Vagina (tissue), 2 donors: ENCODE measurements at regions not wholly inside any gene's neighbourhood (a gene's known extent, or its start where the extent isn't known, plus 50 kb on each side); places are given as distances from the start of the nearest gene placed in this dataset.
A peak's percentile ranks its signal among the peaks of the same experiment; 100 is the strongest.

Experiments
- DNase-seq, 2 donors: peaks; one replicate each; pipeline ENCODE4 v3.0.0-alpha.2; 2017; ENCODE audit errors: extremely low spot score in 2 of 2
- H3K27ac ChIP-seq: fragments of 200-600 bp; sonication (generic); one replicate; pipeline ENCODE4 v1.5.1; 2019
- H3K27me3 ChIP-seq: fragments of 200-600 bp; sonication (generic); one replicate; pipeline ENCODE4 v1.5.1; 2019
- H3K36me3 ChIP-seq, 2 donors: fragments of 200-600 bp; sonication (generic); one replicate each; pipeline ENCODE4 v1.5.1; 2017 to 2019
- H3K4me1 ChIP-seq: fragments of 200-600 bp; sonication (generic); one replicate; pipeline ENCODE4 v1.5.1; 2019
- H3K4me3 ChIP-seq, 2 donors: fragments of 200-600 bp; sonication (generic); 1 replicate in 1 of 2; 2 replicates in 1 of 2; pipeline ENCODE4 v1.5.1; 2016 to 2019
- H3K9me3 ChIP-seq: fragments of 200-600 bp; sonication (generic); one replicate; pipeline ENCODE4 v1.5.1; 2019
- POLR2A ChIP-seq, 2 donors: fragments of 450-650 bp; IDR thresholded peaks; one replicate each; pipeline ENCODE4 v1.6.1; 2017; ENCODE audit warnings: antibody characterized with exemption in 2 of 2, mild to moderate bottlenecking in 2 of 2, moderate library complexity in 2 of 2
- POLR2AphosphoS5 ChIP-seq, 2 donors: sonication (generic); formaldehyde crosslinking; IDR thresholded peaks; one replicate each; pipeline ENCODE4 v1.9.0; 2017; ENCODE audit warnings: antibody characterized with exemption in 2 of 2, mild to moderate bottlenecking in 2 of 2, low read depth in 1 of 2; ENCODE audit not compliant: insufficient read depth in 1 of 2
- intact Hi-C: fragments of 100-400 bp; cut with DNase I; formaldehyde crosslinking; loops from one replicate; pipeline ENCODE4 v1.15.1; 2023
- TF ChIP-seq, protein P1 (sequence below), 3 experiments: fragments of 450-650 bp in 2 of 3; fragments of 200-600 bp in 1 of 3; sonication (generic) in 1 of 3; IDR thresholded peaks; one replicate each; pipeline ENCODE4 v1.5.1; 2017 to 2019; ENCODE audit warnings: antibody characterized with exemption in 3 of 3, mild to moderate bottlenecking in 2 of 3, moderate library complexity in 2 of 3

DNA sequence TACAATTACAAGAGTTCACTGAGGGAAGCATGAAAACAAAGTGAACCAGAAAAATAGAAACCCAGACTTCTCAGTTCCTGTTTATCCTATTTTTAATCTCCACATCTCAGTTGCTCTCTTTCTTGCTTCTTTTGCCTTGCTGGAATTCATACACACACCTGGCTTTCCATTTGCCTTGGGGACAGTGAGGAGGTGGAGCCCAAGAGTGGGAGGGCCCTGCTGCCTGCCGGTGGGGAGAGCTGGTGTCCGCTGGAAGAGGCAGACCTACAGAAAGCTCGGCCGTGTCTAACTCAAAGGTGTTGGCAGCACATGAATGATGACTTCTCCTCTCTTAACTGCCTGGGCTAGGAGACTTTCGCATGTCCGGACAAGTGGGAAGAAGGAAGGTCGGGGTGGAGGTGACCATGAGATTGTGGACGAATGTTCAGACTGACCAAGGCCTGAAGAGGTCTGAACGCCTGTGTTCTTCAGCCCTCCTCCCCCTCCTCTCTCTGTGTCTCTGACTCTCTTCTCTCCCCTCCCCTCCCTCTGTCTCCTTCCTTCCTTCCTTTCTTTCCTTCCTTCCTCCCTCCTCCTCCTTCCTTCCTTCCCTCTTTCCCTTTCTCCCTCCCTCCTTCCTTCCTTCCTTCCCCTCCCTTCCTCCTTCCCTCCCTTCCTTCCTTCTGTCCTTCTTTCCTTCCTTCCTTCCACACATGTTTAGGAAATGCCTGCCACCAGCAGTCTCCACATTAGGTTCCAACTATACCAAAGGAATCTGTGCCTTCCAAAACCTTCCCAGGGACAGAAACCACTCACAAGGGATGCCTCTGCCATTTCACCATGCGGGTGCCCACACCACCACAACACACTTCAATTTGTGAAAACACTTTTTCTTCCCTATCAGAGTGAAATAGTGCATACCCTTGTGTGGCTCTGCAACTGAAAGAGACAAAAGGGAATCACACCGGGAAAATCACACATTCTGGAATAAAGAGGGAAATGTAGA lies 157.3 kb upstream of the RUNX1 start:
- H3K27ac ChIP-seq, result peak overlapping the region; percentile 75
- no peak for DNase-seq
- intact Hi-C loops, result no loop called here
- TF ChIP-seq POLR2AphosphoS5 (IDR thresholded peaks at IDR 0.05; ENCODE audit: insufficient read depth in 1 of 2, low read depth in 1 of 2) (no peak), POLR2A (IDR thresholded peaks at IDR 0.05) (no peak)
- TF ChIP-seq, protein P1, sequence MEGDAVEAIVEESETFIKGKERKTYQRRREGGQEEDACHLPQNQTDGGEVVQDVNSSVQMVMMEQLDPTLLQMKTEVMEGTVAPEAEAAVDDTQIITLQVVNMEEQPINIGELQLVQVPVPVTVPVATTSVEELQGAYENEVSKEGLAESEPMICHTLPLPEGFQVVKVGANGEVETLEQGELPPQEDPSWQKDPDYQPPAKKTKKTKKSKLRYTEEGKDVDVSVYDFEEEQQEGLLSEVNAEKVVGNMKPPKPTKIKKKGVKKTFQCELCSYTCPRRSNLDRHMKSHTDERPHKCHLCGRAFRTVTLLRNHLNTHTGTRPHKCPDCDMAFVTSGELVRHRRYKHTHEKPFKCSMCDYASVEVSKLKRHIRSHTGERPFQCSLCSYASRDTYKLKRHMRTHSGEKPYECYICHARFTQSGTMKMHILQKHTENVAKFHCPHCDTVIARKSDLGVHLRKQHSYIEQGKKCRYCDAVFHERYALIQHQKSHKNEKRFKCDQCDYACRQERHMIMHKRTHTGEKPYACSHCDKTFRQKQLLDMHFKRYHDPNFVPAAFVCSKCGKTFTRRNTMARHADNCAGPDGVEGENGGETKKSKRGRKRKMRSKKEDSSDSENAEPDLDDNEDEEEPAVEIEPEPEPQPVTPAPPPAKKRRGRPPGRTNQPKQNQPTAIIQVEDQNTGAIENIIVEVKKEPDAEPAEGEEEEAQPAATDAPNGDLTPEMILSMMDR (IDR thresholded peaks at IDR 0.05), result no peak
- peaks cover 34% of the 10 kb centered on the region for H3K4me1 ChIP-seq
- H3K4me3 ChIP-seq, result no peak overlapping the region
- H3K36me3 ChIP-seq, result no peaks in the 10 kb centered on the region
- H3K9me3 ChIP-seq, result no peaks in the 10 kb centered on the region
- H3K27me3 ChIP-seq, result no peaks in the 10 kb centered on the region

GRCh38 chr21:35204850-35205541 lies 155.9 kb upstream of the RUNX1 start:
- peak overlapping the region; percentile 75 for H3K27ac ChIP-seq
- H3K4me3 ChIP-seq, result no peak overlapping the region

GRCh38 chr21:35204125-35204524 lies 155.0 kb upstream of the RUNX1 start:
- peaks cover 26% of the 10 kb centered on the region for H3K4me1 ChIP-seq
- H3K9me3 ChIP-seq, result no peaks in the 10 kb centered on the region
- no peaks in the 10 kb centered on the region for H3K36me3 ChIP-seq
- intact Hi-C loops, result no loop called here
- TF ChIP-seq, protein P1 (IDR thresholded peaks at IDR 0.05), result no peak
- no peak for DNase-seq
- no peaks in the 10 kb centered on the region for H3K27me3 ChIP-seq
- peak overlapping the region; percentile 75 for H3K27ac ChIP-seq
- no peak overlapping the region for H3K4me3 ChIP-seq

More at GRCh38 chr21:35204850-35205541, 155.9 kb upstream of the RUNX1 start:
- intact Hi-C loops, result no loop called here
- Histone ChIP-seq H3K9me3 (no peaks in the 10 kb centered on the region), H3K27me3 (no peaks in the 10 kb centered on the region), H3K36me3 (no peaks in the 10 kb centered on the region), H3K4me1 (peaks cover 26% of the 10 kb centered on the region)
- TF ChIP-seq, protein P1 (IDR thresholded peaks at IDR 0.05), result no peak
- TF ChIP-seq POLR2AphosphoS5 (IDR thresholded peaks at IDR 0.05; ENCODE audit: insufficient read depth in 1 of 2, low read depth in 1 of 2), result peak; percentile 13 to 38
- TF ChIP-seq POLR2A (IDR thresholded peaks at IDR 0.05), result no peak
- DNase-seq, result no peak

DNA sequence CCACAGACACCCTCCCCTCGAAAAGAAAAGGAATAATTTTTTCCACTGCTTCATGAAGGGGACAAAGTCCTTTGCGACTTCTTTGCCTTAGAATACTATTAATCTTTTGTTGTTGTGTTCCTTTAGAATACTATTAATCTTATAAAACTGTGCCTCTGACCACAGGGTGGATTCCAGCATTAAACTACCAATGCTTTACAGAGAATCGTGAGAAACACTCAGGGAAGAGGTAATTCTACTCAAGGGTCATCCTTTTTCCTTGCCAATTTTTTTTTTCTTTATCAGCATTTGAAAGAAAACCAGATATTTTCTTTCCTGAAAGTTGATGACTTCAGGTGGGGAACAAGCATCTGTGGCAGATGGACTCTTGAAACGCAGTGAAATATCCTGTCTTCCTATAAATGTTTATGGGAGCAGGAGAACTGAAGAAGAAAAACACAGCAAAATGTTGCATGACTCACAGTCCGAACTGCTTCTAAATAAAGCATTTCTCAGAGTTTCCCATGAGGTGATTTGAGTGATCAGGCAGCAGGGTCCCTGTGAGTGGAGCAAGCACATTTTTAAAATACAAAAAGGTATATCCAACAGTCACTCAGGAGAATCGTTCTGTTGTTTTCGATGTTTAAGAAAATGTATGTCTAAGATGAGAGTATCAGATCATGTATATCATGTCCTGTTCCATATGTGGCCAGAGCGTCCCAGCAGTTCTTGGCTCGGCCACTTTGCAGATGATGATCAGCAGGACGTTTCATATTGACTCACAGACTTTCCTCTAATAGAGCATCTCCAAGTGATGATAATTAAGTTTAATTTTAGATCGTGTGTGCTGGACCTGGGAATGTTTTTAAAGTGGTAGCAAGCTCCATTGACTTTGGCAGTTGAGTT lies 154.2 kb upstream of the RUNX1 start:
- H3K27ac ChIP-seq, result peak overlapping the region; percentile 75
- H3K27me3 ChIP-seq, result no peaks in the 10 kb centered on the region
- intact Hi-C loops, result no loop called here
- DNase-seq, result no peak
- no peak overlapping the region for H3K4me3 ChIP-seq
- H3K4me1 ChIP-seq, result peaks cover 26% of the 10 kb centered on the region
- H3K36me3 ChIP-seq, result no peaks in the 10 kb centered on the region
- no peaks in the 10 kb centered on the region for H3K9me3 ChIP-seq
- TF ChIP-seq POLR2AphosphoS5 (IDR thresholded peaks at IDR 0.05; ENCODE audit: insufficient read depth in 1 of 2, low read depth in 1 of 2) (no peak), POLR2A (IDR thresholded peaks at IDR 0.05) (no peak)
- TF ChIP-seq, protein P1 (IDR thresholded peaks at IDR 0.05), result no peak
